Vagina (tissue), 2 donors: ENCODE measurements at regions not wholly inside any gene's neighbourhood (a gene's known extent, or its start where the extent isn't known, plus 50 kb on each side); places are given as distances from the start of the nearest gene placed in this dataset.

ENCODE experiments used
- CTCF ChIP-seq, 3 experiments: fragments of 450-650 bp in 2 of 3; fragments of 200-600 bp in 1 of 3; sonication (generic) in 1 of 3; IDR thresholded peaks; one replicate each; pipeline ENCODE4 v1.5.1; 2017 to 2019; ENCODE audit warnings: antibody characterized with exemption in 3 of 3, mild to moderate bottlenecking in 2 of 3, moderate library complexity in 2 of 3
- POLR2A ChIP-seq, 2 donors: fragments of 450-650 bp; IDR thresholded peaks; one replicate each; pipeline ENCODE4 v1.6.1; 2017; ENCODE audit warnings: antibody characterized with exemption in 2 of 2, mild to moderate bottlenecking in 2 of 2, moderate library complexity in 2 of 2

DNA sequence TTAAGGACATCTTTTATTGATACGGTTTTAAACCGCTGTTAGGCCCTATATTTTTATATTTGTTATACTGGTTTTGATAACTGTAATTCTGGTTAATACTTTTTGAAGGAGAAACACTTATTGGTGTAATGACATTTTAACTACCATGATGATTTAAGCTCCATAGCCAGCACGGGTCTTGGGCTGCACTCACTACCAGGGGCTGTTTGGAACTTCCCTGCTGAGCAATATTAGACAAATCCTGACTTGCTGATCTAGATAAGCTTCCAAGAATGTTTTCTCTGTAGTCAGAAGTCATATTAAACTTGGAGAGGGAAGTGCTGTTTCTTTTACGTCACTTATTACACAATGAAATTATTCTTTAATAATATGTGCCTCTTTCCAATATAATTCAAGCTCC lies 540.0 kb upstream of the GRAMD2B start:
- no peak for TF ChIP-seq POLR2A (IDR thresholded peaks at IDR 0.05)
- no peak for TF ChIP-seq CTCF (IDR thresholded peaks at IDR 0.05)
